ENCODE measurements at regions not wholly inside any gene's neighbourhood (a gene's known extent, or its start where the extent isn't known, plus 50 kb on each side); places are given as distances from the start of the nearest gene placed in this dataset.

DNA sequence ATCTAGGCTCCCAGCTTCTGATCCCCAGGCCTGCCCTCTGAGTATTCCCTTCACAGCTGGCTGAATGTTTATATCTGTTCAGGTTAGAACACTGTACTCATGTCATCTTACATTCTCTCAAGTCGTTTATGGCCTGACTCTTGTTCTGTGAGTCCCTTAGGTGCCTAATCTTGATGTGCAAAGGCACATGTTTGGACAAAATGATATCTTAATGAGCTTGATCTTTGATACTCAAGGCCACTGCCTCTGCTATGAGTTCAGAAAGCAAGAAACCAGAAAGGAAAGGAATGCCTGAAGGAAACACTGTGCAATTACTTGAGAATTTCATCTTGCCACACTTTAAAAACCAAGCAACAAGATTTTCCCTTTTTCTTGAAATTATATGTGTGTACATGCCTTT is 391.8 kb upstream of the ZNF608 start:
- Histone ChIP-seq H3K36me3 (ENCODE audit: control insufficient read depth, insufficient read depth, low read length) (no peaks in the 10 kb centered on the region; the same call in 1 of the 2 replicates), H3K27ac (ENCODE audit: low read length) (no peak overlapping the region; the same call in 1 of the 2 replicates), H3K4me3 (ENCODE audit: low read depth in 2 of 2, low read length in 2 of 2) (no peak overlapping the region), H3K4me1 (ENCODE audit: control insufficient read depth, insufficient read depth, low read length) (no peaks in the 10 kb centered on the region; the same call in 1 of the 2 replicates), H3K9me3 (ENCODE audit: control insufficient read depth, insufficient read depth, low read depth, low read length) (no peaks in the 10 kb centered on the region), H3K27me3 (ENCODE audit: control insufficient read depth, insufficient read depth, low read length) (no peaks in the 10 kb centered on the region)
- ATAC-seq (no peak), DNase-seq (ENCODE audit: low read depth, low spot score) (no peak)
- CTCF ChIA-PET: no interaction called here
- no TSS peak for BruUV-seq (replicated peaks)
- intact Hi-C loops (cut with micrococcal nuclease; ENCODE audit: unreplicated experiment) (no loop called here), in situ Hi-C loops (cut with HindIII; ENCODE audit: low pct_unique_long_range_greater_than_20kb, low sequenced_read_pairs) (no loop called here)
- POLR2A ChIA-PET: no interaction called here
- TF ChIP-seq SIN3A (IDR thresholded peaks at IDR 0.05; ENCODE audit: borderline replicate concordance, insufficient read depth, low read depth, low read length) (no peak), POLR2AphosphoS5 (IDR thresholded peaks at IDR 0.05; ENCODE audit: low read depth, low read length) (no peak), TCF7L2 (IDR thresholded peaks at IDR 0.05; ENCODE audit: low read depth, low read length) (no peak)
- TF ChIP-seq, protein P1, sequence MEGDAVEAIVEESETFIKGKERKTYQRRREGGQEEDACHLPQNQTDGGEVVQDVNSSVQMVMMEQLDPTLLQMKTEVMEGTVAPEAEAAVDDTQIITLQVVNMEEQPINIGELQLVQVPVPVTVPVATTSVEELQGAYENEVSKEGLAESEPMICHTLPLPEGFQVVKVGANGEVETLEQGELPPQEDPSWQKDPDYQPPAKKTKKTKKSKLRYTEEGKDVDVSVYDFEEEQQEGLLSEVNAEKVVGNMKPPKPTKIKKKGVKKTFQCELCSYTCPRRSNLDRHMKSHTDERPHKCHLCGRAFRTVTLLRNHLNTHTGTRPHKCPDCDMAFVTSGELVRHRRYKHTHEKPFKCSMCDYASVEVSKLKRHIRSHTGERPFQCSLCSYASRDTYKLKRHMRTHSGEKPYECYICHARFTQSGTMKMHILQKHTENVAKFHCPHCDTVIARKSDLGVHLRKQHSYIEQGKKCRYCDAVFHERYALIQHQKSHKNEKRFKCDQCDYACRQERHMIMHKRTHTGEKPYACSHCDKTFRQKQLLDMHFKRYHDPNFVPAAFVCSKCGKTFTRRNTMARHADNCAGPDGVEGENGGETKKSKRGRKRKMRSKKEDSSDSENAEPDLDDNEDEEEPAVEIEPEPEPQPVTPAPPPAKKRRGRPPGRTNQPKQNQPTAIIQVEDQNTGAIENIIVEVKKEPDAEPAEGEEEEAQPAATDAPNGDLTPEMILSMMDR (IDR thresholded peaks at IDR 0.05): no peak
- TF ChIP-seq, protein P2, sequence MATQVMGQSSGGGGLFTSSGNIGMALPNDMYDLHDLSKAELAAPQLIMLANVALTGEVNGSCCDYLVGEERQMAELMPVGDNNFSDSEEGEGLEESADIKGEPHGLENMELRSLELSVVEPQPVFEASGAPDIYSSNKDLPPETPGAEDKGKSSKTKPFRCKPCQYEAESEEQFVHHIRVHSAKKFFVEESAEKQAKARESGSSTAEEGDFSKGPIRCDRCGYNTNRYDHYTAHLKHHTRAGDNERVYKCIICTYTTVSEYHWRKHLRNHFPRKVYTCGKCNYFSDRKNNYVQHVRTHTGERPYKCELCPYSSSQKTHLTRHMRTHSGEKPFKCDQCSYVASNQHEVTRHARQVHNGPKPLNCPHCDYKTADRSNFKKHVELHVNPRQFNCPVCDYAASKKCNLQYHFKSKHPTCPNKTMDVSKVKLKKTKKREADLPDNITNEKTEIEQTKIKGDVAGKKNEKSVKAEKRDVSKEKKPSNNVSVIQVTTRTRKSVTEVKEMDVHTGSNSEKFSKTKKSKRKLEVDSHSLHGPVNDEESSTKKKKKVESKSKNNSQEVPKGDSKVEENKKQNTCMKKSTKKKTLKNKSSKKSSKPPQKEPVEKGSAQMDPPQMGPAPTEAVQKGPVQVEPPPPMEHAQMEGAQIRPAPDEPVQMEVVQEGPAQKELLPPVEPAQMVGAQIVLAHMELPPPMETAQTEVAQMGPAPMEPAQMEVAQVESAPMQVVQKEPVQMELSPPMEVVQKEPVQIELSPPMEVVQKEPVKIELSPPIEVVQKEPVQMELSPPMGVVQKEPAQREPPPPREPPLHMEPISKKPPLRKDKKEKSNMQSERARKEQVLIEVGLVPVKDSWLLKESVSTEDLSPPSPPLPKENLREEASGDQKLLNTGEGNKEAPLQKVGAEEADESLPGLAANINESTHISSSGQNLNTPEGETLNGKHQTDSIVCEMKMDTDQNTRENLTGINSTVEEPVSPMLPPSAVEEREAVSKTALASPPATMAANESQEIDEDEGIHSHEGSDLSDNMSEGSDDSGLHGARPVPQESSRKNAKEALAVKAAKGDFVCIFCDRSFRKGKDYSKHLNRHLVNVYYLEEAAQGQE (IDR thresholded peaks at IDR 0.05; ENCODE audit: insufficient read depth in 1 of 2, low read depth in 2 of 2, low read length in 1 of 2): no peak

DNA sequence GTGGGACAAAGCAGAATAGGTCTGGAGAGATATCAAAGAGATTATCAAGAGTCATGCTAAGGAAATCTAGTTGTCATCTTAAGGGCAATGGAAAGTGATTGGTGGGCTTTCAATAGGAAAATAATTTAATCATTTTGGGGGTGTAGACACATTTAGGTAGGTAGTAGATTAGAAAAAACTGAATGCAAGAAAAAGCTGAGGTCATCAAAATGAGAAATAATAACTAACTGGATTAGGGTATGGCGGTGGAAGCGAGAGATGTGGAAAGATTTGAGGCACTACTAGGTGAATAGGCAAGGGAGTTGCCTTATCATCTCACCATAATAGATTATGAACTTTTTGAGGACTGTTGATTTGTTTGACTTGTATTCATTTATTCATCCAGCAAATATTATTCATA is 393.2 kb upstream of the ZNF608 start:
- POLR2A ChIA-PET: no interaction called here
- H3K27ac ChIP-seq (ENCODE audit: low read length): no peak overlapping the region
- no peaks in the 10 kb centered on the region; the same call in 1 of the 2 replicates for H3K4me1 ChIP-seq (ENCODE audit: control insufficient read depth, insufficient read depth, low read length)
- TF ChIP-seq POLR2AphosphoS5 (IDR thresholded peaks at IDR 0.05; ENCODE audit: low read depth, low read length): no peak
- TF ChIP-seq, protein P2 (IDR thresholded peaks at IDR 0.05; ENCODE audit: insufficient read depth in 1 of 2, low read depth in 2 of 2, low read length in 1 of 2): no peak
- TF ChIP-seq, protein P1 (IDR thresholded peaks at IDR 0.05): no peak
- TF ChIP-seq SIN3A (IDR thresholded peaks at IDR 0.05; ENCODE audit: borderline replicate concordance, insufficient read depth, low read depth, low read length): no peak
- TF ChIP-seq TCF7L2 (IDR thresholded peaks at IDR 0.05; ENCODE audit: low read depth, low read length): no peak
- H3K4me3 ChIP-seq (ENCODE audit: low read depth in 2 of 2, low read length in 2 of 2): no peak overlapping the region
- in situ Hi-C loops (cut with HindIII; ENCODE audit: low pct_unique_long_range_greater_than_20kb, low sequenced_read_pairs): no loop called here
- DNase-seq (ENCODE audit: low read depth, low spot score): no peak
- intact Hi-C loops (cut with micrococcal nuclease; ENCODE audit: unreplicated experiment): no loop called here
- no peak for ATAC-seq
- no TSS peak for BruUV-seq (replicated peaks)
- CTCF ChIA-PET: no interaction called here
- H3K36me3 ChIP-seq (ENCODE audit: control insufficient read depth, insufficient read depth, low read length): no peaks in the 10 kb centered on the region; the same call in 1 of the 2 replicates
- no peaks in the 10 kb centered on the region for H3K9me3 ChIP-seq (ENCODE audit: control insufficient read depth, insufficient read depth, low read depth, low read length)
- H3K27me3 ChIP-seq (ENCODE audit: control insufficient read depth, insufficient read depth, low read length): no peaks in the 10 kb centered on the region
